ENCODE measurements at regions not wholly inside any gene's neighbourhood (a gene's known extent, or its start where the extent isn't known, plus 50 kb on each side); places are given as distances from the start of the nearest gene placed in this dataset.
"Not testable (repeated sequence)": the region's sequence is repeated elsewhere in the genome, so short reads cannot be mapped to it uniquely, and the experiment has no call there.

GRCh38 chr6:48986845-48987244 is 476.2 kb downstream of the MMUT start:
- no peak for DNase-seq

- DNase-seq, result no peak
These were observed 476.9 kb downstream of the MMUT start for GRCh38 chr6:48986105-48986504.

GRCh38 chr6:48985025-48985424 is 478.0 kb downstream of the MMUT start:
- DNase-seq, result no peak

- not testable (repeated sequence) for DNase-seq
These were observed 479.1 kb downstream of the MMUT start for GRCh38 chr6:48983968-48984367.

- no peak for DNase-seq
These were observed 479.7 kb downstream of the MMUT start for GRCh38 chr6:48983377-48983776.

GRCh38 chr6:48979806-48980205 is 483.2 kb downstream of the MMUT start:
- no peak for DNase-seq

- no peak for DNase-seq
These were observed 484.0 kb downstream of the MMUT start for GRCh38 chr6:48979085-48979484.

- DNase-seq, result no peak
These were observed 485.0 kb downstream of the MMUT start for GRCh38 chr6:48978016-48978415.

- no peak for DNase-seq
These were observed 485.5 kb downstream of the MMUT start for GRCh38 chr6:48977573-48977972.

GRCh38 chr6:48973491-48973890 is 489.6 kb downstream of the MMUT start:
- DNase-seq, result no peak

- DNase-seq, result no peak
These were observed 501.2 kb downstream of the MMUT start for GRCh38 chr6:48961781-48962415.

- no peak for DNase-seq
These were observed 503.6 kb downstream of the MMUT start for GRCh38 chr6:48959251-48960060.

GRCh38 chr6:48957781-48958180 is 505.3 kb downstream of the MMUT start:
- DNase-seq, result no peak

GRCh38 chr6:48951917-48952316 is 511.1 kb downstream of the MMUT start:
- DNase-seq, result no peak

- peak; percentile 64 for DNase-seq
These were observed 518.8 kb downstream of the MMUT start for GRCh38 chr6:48944276-48944675.

GRCh38 chr6:48933136-48933535 is 529.9 kb downstream of the MMUT start:
- DNase-seq, result no peak

- DNase-seq, result no peak
These were observed 534.1 kb downstream of the MMUT start for GRCh38 chr6:48928937-48929336.

- DNase-seq, result no peak
These were observed 540.2 kb downstream of the MMUT start for GRCh38 chr6:48922837-48923236.

GRCh38 chr6:48919555-48919954 is 543.5 kb downstream of the MMUT start:
- no peak for DNase-seq

- DNase-seq, result no peak
These were observed 545.8 kb downstream of the MMUT start for GRCh38 chr6:48917233-48917632.

GRCh38 chr6:48916607-48917006 is 546.4 kb downstream of the MMUT start:
- no peak for DNase-seq

GRCh38 chr6:48915591-48915990 is 547.5 kb downstream of the MMUT start:
- no peak for DNase-seq

- no peak for DNase-seq
These were observed 550.5 kb downstream of the MMUT start for GRCh38 chr6:48912503-48912902.

GRCh38 chr6:48904809-48905208 is 558.2 kb downstream of the MMUT start:
- no peak for DNase-seq

GRCh38 chr6:48894469-48894868 is 568.6 kb downstream of the MMUT start:
- no peak for DNase-seq

Data from hematopoietic multipotent progenitor cell treated with erythropoietin and hydrocortisone succinate and interleukin-3 and kit ligand, for 4 days (in vitro differentiated cells).